Sigmoid colon (tissue), 6 donors: ENCODE measurements at regions not wholly inside any gene's neighbourhood (a gene's known extent, or its start where the extent isn't known, plus 50 kb on each side); places are given as distances from the start of the nearest gene placed in this dataset.
A peak's percentile ranks its signal among the peaks of the same experiment; 100 is the strongest.

Source experiments
- DNase-seq: peaks from one replicate; pipeline ENCODE4 v3.0.0-alpha.2; 2019
- H3K27ac ChIP-seq, 4 donors: fragments of 200-600 bp; sonication (generic); one replicate each; pipeline ENCODE4 v1.5.1; 2016 to 2019; ENCODE audit warnings: mild to moderate bottlenecking in 1 of 4
- H3K27me3 ChIP-seq, 3 donors: fragments of 200-600 bp; sonication (generic); one replicate each; pipeline ENCODE4 v1.5.1; 2019; ENCODE audit warnings: mild to moderate bottlenecking in 1 of 3
- H3K36me3 ChIP-seq, 4 donors: fragments of 200-600 bp; sonication (generic); one replicate each; pipeline ENCODE4 v1.5.1; 2016 to 2019
- H3K4me1 ChIP-seq, 4 donors: fragments of 200-600 bp; sonication (generic); one replicate each; pipeline ENCODE4 v1.5.1; 2017 to 2019
- H3K4me3 ChIP-seq, 4 donors: fragments of 200-600 bp; sonication (generic); one replicate each; pipeline ENCODE4 v1.5.1; 2017 to 2019; ENCODE audit warnings: mild to moderate bottlenecking in 2 of 4, moderate library complexity in 1 of 4
- H3K9me3 ChIP-seq, 4 donors: fragments of 200-600 bp in 3 of 4; sonication (generic) in 3 of 4; one replicate each; pipeline versions ENCODE4 v1.5.1 to v1.6.1; 2013 to 2019
- EP300 ChIP-seq, 4 donors: sonication (generic); formaldehyde crosslinking; IDR thresholded peaks; one replicate each; pipeline ENCODE4 v1.6.1; 2017; ENCODE audit warnings: antibody characterized with exemption in 4 of 4
- POLR2A ChIP-seq, 2 donors: fragments of 450-650 bp; IDR thresholded peaks; one replicate each; pipeline ENCODE4 v1.6.1; 2016; ENCODE audit warnings: antibody characterized with exemption in 2 of 2, mild to moderate bottlenecking in 2 of 2, moderate library complexity in 2 of 2
- POLR2AphosphoS5 ChIP-seq, 4 donors: sonication (generic); formaldehyde crosslinking; IDR thresholded peaks; one replicate each; pipeline ENCODE4 v1.6.1; 2017; ENCODE audit warnings: antibody characterized with exemption in 4 of 4
- WGBS, 2 donors: extraction: QIAGEN DNeasy Blood & Tissue Kit; methylation state at CpG; one replicate each; pipeline ENCODE4 v1.1.7; 2013; 5-methylcytosine and 5-hydroxymethylcytosine counted together
- intact Hi-C: fragments of 100-400 bp; cut with DNase I; formaldehyde crosslinking; loops from one replicate; pipeline ENCODE4 v1.15.1; 2023
- TF ChIP-seq, protein P1 (sequence below), 4 experiments: fragments of 450-650 bp in 3 of 4; fragments of 200-600 bp in 1 of 4; IDR thresholded peaks; one replicate each; pipeline ENCODE4 v1.5.1; 2016 to 2019; ENCODE audit warnings: antibody characterized with exemption in 4 of 4, mild to moderate bottlenecking in 3 of 4, moderate library complexity in 2 of 4
- donor health status: healthy with polysubstance abuse.
- donor health status: healthy.

DNA sequence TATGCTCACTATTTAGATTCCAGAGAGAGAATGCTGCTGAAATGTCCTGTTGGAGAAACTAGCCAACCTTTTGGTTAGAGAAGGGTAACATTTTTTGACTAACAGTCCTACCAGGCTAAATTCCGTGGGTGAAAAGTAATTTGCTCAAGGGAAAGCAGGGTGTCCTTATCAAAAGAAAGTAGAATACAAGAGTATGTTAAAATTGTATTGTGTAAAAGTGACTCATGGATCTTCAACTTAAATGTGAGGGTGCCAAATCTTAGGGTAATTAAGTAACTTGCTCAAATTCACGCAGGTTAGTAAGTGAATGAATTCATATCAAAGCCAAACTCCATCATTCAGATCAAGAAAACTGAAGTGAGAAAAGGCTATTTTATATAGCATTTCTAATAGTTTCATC lies 81.7 kb downstream of the PCDH7 start:
- no peak overlapping the region for H3K4me3 ChIP-seq
- TF ChIP-seq POLR2A (IDR thresholded peaks at IDR 0.05) (no peak), EP300 (IDR thresholded peaks at IDR 0.05) (no peak), POLR2AphosphoS5 (IDR thresholded peaks at IDR 0.05) (no peak)
- TF ChIP-seq, protein P1, sequence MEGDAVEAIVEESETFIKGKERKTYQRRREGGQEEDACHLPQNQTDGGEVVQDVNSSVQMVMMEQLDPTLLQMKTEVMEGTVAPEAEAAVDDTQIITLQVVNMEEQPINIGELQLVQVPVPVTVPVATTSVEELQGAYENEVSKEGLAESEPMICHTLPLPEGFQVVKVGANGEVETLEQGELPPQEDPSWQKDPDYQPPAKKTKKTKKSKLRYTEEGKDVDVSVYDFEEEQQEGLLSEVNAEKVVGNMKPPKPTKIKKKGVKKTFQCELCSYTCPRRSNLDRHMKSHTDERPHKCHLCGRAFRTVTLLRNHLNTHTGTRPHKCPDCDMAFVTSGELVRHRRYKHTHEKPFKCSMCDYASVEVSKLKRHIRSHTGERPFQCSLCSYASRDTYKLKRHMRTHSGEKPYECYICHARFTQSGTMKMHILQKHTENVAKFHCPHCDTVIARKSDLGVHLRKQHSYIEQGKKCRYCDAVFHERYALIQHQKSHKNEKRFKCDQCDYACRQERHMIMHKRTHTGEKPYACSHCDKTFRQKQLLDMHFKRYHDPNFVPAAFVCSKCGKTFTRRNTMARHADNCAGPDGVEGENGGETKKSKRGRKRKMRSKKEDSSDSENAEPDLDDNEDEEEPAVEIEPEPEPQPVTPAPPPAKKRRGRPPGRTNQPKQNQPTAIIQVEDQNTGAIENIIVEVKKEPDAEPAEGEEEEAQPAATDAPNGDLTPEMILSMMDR (IDR thresholded peaks at IDR 0.05): no peak
- DNase-seq: no peak
- H3K9me3 ChIP-seq: no peaks in the 10 kb centered on the region
- no peak overlapping the region for H3K27ac ChIP-seq
- H3K27me3 ChIP-seq: no peaks in the 10 kb centered on the region
- WGBS, 2 donors: 77 to 89% methylated on average over 2 of the region's 2 CpGs
- no peaks in the 10 kb centered on the region for H3K4me1 ChIP-seq
- no peaks in the 10 kb centered on the region for H3K36me3 ChIP-seq
- intact Hi-C loops: no loop called here

DNA sequence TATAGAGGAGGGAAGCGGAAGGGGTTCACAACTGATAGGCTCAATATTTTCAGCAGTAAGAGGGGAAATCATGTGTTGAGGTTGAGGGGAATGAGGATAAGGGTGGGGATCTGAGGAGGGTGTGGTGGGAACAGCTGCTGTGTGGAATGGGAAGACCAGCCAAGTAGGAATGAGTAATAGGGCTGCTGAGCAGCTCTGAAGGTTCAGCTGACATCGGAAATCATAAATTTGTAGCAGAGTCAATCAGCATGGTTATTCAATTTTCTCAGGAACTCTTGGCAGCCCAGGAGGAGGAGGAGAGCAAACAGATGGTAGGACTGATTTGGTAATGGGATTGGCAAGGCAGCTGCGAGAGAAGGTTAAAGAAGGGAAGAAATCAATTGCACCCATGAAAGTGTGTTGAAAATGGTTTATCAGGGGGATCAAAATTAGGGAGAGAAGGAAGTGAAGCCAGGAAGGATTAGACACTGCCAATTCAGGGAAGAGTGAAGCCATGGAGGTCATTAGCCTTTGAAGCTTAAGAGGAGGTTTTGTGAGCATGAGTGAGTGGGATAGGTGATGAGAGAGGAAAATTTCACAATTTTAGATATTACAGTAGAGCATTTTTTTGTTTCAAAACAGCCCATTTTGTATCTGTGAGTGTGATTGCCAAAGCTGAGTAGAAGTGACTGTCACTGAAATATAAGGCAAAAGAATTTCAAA lies 82.6 kb downstream of the PCDH7 start:
- H3K4me1 ChIP-seq: no peaks in the 10 kb centered on the region
- 73% methylated on average over 3 of the region's 3 CpGs for WGBS, 2 donors
- no peak overlapping the region for H3K4me3 ChIP-seq
- H3K36me3 ChIP-seq: no peaks in the 10 kb centered on the region
- no peaks in the 10 kb centered on the region for H3K27me3 ChIP-seq
- TF ChIP-seq, protein P1 (IDR thresholded peaks at IDR 0.05): no peak
- TF ChIP-seq EP300 (IDR thresholded peaks at IDR 0.05) (no peak), POLR2AphosphoS5 (IDR thresholded peaks at IDR 0.05) (no peak), POLR2A (IDR thresholded peaks at IDR 0.05) (no peak)
- DNase-seq: no peak
- no peaks in the 10 kb centered on the region for H3K9me3 ChIP-seq
- intact Hi-C loops: no loop called here
- H3K27ac ChIP-seq: peak overlapping the region in 1 of 4 donors; percentile 26

DNA sequence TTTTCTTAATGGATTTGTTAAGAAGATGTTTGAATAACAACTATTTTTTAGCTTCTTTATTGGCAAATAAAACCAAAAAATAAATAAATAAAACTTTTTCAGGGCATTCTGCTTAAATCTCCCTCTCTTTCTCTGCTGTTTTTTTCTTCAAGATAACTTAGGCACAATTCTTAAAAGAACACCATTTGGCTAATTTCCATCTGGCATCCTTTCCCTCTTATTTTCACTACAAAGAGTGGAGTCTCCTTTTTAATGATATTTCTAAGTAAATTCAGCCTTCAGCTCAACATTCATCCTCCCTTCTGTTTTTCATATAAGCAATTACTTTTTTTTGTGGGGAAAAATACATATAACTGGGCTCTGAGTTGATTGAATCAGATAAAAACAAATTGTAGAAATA lies 88.1 kb downstream of the PCDH7 start:
- Histone ChIP-seq H3K27ac (no peak overlapping the region), H3K36me3 (no peaks in the 10 kb centered on the region), H3K27me3 (no peaks in the 10 kb centered on the region), H3K4me3 (no peak overlapping the region), H3K4me1 (peaks cover 0 to 15% (median 3%) of the 10 kb centered on the region in 4 donors), H3K9me3 (no peaks in the 10 kb centered on the region)
- TF ChIP-seq, protein P1 (IDR thresholded peaks at IDR 0.05): no peak
- TF ChIP-seq EP300 (IDR thresholded peaks at IDR 0.05): no peak
- no peak for TF ChIP-seq POLR2AphosphoS5 (IDR thresholded peaks at IDR 0.05)
- TF ChIP-seq POLR2A (IDR thresholded peaks at IDR 0.05): no peak
- intact Hi-C loops: no loop called here
- no peak for DNase-seq

DNA sequence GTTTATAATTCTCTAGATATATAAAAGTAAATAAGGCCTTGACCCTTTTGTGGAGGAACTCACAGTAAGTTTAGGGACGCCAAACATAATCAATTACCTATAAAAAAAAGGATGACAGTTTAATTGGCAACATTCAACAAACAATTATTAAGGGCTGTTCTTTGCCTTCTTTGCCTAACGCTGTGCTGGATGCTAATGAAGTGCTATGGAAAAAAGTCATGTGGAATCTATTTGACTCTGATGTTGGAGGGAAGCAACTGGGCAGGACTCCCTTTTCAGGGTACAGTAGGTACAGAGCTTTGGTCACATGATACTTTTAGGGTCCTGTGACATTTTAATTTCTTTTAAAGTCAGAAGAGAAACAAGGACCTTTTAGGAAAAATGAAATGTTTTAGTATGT lies 91.1 kb downstream of the PCDH7 start:
- H3K27me3 ChIP-seq: no peaks in the 10 kb centered on the region
- TF ChIP-seq POLR2AphosphoS5 (IDR thresholded peaks at IDR 0.05) (no peak), EP300 (IDR thresholded peaks at IDR 0.05) (no peak), POLR2A (IDR thresholded peaks at IDR 0.05) (no peak)
- TF ChIP-seq, protein P1 (IDR thresholded peaks at IDR 0.05): no peak
- DNase-seq: no peak
- H3K9me3 ChIP-seq: no peaks in the 10 kb centered on the region
- H3K4me3 ChIP-seq: no peak overlapping the region
- H3K27ac ChIP-seq: no peak overlapping the region
- no peaks in the 10 kb centered on the region for H3K36me3 ChIP-seq
- H3K4me1 ChIP-seq: peaks cover 0 to 15% (median 3%) of the 10 kb centered on the region in 4 donors
- intact Hi-C loops: no loop called here
- 74 to 77% methylated on average over 2 of the region's 2 CpGs for WGBS, 2 donors

DNA sequence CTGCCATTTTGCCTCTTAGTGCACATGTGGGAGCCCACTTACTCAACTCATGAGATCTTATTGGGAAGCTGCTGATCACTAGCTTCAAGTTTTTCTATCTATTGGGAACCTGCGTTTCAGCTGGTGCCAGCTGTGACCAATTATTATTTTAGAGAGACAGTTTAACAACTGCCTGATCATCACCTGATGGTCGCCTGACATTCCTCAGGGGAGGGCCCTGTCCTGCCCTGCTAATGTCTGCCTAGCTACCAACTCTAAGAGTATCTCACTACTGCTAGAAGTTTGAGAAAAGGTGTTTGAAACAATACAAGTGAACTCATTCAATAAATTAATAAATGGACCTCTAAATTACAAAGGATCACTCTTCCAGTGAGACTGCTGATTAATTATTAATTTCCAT lies 95.5 kb downstream of the PCDH7 start:
- Histone ChIP-seq H3K9me3 (no peaks in the 10 kb centered on the region), H3K27ac (no peak overlapping the region), H3K27me3 (no peaks in the 10 kb centered on the region), H3K36me3 (no peaks in the 10 kb centered on the region), H3K4me1 (peaks cover 0 to 19% (median 5%) of the 10 kb centered on the region in 4 donors), H3K4me3 (no peak overlapping the region)
- TF ChIP-seq POLR2AphosphoS5 (IDR thresholded peaks at IDR 0.05) (no peak), POLR2A (IDR thresholded peaks at IDR 0.05) (no peak), EP300 (IDR thresholded peaks at IDR 0.05) (no peak)
- TF ChIP-seq, protein P1 (IDR thresholded peaks at IDR 0.05): no peak
- whole genome bisulfite sequencing, 2 donors: 76 to 84% methylated on average over 2 of the region's 2 CpGs
- intact Hi-C loops: no loop called here
- no peak for DNase-seq
